ENCODE measurements at regions not wholly inside any gene's neighbourhood (a gene's known extent, or its start where the extent isn't known, plus 50 kb on each side); places are given as distances from the start of the nearest gene placed in this dataset.

GRCh38 chr11:70501933-70502540 lies 103.7 kb downstream of the CTTN start:
- no peak for DNase-seq

- no peak for DNase-seq
Measured at GRCh38 chr11:70502677-70503467, 104.5 kb downstream of the CTTN start.

DNA sequence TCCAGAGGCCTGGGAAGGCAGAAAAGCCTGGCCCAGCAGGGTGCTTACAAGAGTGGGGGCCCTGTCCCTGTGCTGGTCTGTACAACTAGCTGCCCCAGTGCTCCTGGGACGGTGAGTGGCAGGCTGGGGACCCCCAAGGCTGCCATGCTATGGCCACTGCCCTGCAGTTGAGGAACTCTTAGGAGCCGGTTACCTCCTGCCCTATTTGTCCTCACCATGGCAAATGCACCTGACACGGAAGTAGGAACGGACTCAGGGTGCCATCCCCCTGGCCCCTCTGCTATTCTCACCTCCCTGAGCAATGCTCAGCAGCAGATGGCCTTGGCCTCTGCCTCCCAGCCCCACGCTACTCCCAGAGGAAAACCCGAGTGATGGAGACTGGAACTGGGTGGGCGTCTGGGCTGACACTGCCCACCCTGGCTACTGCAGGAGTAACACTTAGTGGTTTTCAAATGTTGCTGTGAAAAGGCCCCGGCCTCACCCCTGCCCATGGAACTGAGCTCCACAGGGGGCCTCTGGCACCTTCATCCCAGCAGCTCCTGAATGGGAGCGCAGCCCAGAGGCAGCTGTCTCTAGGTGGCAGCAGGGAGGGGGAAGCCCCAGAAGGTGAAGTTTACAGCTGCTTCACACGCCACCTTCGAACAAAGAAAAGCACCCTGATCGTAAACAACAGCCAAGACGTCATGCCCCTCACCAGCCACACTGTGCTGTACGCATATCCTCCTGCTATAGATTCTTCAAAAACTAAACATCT lies 105.3 kb downstream of the CTTN start:
- DNase-seq, result no peak

GRCh38 chr11:70504246-70505020 lies 106.1 kb downstream of the CTTN start:
- DNase-seq, result no peak

DNA sequence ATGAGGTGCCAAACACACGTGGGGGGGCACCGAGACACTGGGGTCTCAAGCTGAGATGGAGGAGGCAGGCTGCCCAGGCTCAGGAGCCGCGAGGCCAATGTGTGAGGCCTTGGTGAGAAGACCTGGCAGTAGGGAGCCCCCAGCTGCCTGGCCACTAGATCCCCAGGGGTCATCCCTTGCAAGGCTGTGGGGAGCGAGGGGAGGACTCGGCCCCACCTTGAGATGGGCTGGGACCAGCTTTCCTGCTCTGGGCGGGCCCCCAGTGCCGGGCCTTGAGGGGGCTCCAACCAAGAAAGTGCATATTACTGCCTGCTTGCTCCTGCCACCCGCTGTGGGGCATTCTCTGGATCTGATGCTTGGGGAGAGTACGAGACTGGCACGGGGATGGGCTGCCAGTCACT lies 107.0 kb downstream of the CTTN start:
- no peak for DNase-seq

DNA sequence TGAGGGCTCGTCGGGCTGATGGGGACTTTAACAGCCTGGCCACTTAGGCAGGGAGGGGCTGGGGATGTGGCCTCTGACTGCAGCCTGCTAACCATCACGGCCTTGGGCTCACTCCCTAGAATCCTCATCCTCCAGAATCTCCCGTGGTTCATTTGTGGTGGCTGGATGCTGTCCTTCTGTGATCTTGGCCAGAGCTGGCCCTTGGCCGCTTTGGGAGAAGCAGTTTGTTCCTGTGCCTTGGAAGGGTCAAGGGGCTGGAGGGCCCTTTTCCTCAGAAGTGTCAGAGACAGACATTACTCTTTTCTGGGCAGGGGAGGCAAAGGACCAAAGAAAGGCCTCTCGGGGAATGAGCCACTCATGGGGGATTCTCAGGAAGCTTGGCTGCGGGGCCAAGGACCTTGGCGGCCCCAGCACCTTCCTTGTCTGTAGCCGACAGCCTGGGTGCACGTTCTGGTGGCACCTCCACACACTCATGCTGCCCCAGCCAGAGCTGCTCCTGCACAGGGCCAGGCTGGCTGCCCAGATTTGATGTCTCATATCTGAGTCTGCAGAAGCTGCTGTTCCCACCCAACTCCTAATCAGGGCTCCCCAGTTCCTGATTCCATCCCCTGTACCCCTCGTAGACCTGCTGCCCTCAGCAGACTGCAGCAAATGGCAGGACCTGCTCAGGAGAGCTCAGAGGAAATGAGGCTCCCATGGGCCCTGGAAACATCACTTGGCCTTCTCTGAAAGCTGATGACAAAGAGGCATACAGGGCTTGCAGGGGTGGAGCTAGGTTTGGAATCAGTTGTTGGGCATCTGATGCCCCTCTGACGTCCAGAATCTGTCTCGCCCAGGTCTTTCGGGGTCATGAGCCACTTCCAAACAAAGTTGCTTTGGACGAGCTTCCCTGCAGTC lies 107.7 kb downstream of the CTTN start:
- no peak for DNase-seq

GRCh38 chr11:70506658-70506970 lies 108.3 kb downstream of the CTTN start:
- DNase-seq, result no peak

- no peak for DNase-seq
Measured at GRCh38 chr11:70506986-70507385, 108.7 kb downstream of the CTTN start.

DNA sequence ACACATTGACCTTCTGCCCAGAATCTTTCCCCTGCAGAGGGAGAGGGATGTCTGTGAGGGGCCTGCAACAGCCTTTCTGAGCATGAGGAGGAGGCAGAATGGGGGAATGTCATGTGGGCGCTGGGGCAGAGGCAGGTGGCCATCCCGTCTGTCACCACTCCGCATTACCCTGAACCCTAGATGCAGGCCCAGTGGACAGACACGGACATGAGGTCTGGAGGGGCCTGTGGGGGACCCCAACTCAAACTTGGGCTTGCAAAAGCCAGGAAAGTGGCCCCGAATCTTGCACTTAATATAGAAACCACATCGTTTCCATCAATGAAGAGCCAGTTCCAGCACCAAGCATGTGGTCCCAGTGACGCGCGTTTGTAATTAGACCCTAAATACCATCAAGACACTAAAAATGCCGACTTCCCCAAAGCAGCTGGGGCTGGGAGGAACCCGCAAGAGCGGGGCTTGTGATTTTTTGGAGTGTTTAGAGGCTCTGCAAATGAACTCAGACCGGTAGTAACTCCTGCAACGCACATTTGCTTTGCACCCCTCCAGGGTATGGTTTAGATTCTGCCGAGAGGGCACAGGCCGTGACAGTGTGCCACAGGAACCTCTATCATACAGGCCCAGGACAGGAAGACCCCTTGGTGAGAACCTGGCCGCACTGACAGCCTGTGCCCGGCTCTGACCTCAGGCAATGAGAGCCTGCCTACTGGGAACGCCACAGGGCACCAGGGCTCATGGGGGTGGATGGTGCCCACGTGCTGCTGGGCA lies 109.3 kb downstream of the CTTN start:
- no peak for DNase-seq

- DNase-seq, result no peak
Measured at GRCh38 chr11:70508231-70508480, 109.8 kb downstream of the CTTN start.

GRCh38 chr11:70509476-70509875 lies 111.1 kb downstream of the CTTN start:
- DNase-seq, result no peak

DNA sequence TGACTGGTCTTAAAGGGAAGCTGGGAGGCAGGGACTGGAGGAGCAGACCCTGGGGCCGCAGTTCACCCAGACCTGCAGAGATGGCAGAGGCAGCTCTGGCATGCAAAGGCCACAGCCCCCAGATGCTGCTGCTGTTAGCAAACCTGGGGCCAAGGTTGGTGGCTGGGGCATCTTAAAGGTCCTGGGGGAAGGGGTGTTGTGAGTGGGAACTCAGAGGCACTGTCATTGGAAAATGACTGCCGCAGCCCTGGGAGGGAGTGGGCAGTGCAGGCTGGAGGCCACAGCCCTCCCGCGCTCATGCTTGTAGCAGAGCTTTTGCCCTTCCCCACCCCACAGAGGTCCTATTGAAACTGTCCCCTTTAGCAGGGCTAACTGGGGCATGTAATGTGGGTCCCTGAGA lies 111.8 kb downstream of the CTTN start:
- DNase-seq, result no peak

DNA sequence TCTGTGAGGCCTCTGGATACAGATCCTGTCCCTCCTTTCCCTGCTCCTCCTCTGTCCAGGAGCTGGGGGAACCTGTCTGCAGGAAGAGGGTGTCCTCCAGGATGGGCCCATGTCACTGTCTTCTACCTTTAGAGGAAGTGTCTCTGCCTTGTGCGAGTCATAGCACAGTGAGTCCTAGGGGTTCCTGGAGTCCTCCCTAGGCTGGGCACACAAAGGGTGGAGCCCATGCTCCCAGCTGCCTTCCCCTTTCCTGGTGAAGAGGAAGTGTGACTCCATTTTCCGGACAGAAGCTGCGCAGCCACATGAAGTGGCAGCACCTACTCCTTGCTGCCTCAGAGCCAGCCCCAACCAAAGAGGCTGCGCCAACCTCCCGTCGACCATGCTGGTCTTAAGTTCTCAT lies 112.2 kb downstream of the CTTN start:
- DNase-seq, result no peak

DNA sequence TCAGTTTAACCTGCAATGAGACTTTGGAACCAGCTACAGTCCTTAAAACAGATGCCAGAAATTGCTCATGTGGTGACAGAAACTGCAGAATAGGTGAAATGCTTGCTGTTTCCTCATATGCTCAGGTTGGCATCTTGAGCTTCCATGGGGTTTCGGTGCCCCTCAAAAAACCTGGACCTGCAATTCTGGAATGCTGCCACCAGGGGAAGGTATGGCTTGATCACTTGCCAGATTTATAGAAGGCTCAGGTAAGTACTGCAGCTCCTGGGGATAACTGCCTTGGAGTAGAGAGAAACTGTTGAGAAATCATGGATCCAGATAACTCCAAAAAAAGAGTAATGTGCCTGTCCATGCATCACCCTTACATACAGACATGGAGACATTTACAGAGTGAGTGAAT lies 113.0 kb downstream of the CTTN start:
- no peak for DNase-seq

GRCh38 chr11:70512716-70513115 lies 114.4 kb downstream of the CTTN start:
- no peak for DNase-seq

DNA sequence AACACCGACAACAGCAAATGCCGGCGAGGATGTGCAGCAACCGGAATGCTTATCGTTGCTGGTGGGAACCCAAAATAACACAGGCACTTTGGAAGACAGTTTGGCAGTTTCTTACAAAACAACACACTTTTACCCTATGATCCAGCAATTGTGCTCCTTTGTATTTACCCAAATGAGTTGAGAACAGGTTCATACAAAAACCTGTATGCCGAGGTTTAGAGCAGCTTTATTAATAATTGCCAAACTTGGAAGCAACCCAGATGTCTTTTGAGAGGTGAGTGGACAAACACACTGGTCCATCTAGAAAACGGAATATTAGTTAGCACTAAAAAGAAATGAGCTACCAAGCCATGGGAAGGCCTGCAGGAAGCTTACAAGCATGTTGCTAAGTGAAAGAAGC lies 118.9 kb downstream of the CTTN start:
- DNase-seq, result no peak

DNA sequence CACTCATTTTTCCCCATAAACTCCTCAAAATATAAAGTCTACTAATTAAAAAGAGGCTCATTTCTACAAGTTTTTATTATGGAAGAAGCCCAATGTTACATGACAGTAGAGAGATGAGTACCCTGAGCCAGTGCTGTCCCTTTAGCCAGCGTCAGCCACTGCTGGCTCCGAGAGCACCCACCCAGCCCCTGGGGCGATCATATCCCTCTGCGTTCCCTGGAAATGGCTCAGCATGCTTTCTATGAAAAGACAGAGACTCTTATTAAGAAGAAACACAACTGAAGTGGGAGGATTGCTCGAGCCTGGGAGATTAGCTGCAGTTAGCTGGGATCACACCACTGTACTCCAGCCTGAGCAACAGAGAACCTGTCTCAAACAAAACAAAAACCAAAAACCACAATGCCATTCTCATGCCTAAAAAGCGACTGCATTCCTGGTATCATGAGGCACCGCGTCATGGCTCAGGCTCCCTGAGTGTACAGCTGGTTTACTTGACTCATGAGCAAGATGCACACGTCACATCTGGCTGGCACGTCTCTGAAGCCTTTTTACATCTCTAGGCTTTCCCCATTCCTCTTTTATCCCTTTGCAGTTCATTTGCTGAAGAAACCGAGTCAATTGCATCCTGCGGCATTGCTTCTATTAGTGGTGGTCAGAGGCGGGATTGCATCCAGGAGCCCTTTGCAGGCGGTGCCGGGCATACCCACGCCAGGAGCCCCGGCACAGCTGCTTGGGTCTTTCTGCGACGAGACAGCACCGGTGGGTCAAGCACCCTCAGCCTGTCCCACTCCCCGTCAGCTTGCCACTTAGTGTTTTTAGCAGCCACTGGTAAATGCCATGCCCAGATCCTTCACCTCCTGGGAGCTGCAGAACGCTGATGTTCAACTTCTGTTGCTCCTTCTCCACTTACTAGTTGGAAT lies 119.9 kb downstream of the CTTN start:
- DNase-seq, result no peak

- DNase-seq, result no peak
Measured at GRCh38 chr11:70519117-70519516, 120.8 kb downstream of the CTTN start.

- no peak for DNase-seq
Measured at GRCh38 chr11:70521475-70522308, 123.4 kb downstream of the CTTN start.

GRCh38 chr11:70522309-70522592 lies 123.9 kb downstream of the CTTN start:
- DNase-seq, result no peak

Data from stimulated activated CD4-positive, alpha-beta T cell treated with anti-CD3 and anti-CD28 coated beads, Interleukin-4, amount 100 ng/mL, for 4 hours (primary cell).